H1 (cell line): ENCODE measurements at regions not wholly inside any gene's neighbourhood (a gene's known extent, or its start where the extent isn't known, plus 50 kb on each side); places are given as distances from the start of the nearest gene placed in this dataset.

Experiments used
- CTCF ChIA-PET: fragments of 300-600 bp; sonication (Branson Sonifier 250); formaldehyde crosslinking; loops from one replicate; lab custom pipeline; 2021; ENCODE audit not compliant: partially characterized antibody; lab: Charles Lee
- POLR2A ChIA-PET: fragments of 300-600 bp; sonication (Branson Sonifier 250); formaldehyde crosslinking; loops from one replicate; lab custom pipeline; 2021; ENCODE audit warnings: inconsistent platforms; ENCODE audit not compliant: partially characterized antibody; lab: Charles Lee
- DNase-seq, 2 experiments: peaks; one replicate each; pipeline versions ENCODE4 v3.0.0 to v3.0.0-alpha.2; 2010 to 2022; ENCODE audit warnings: low spot score in 2 of 2, low read depth in 1 of 2, mixed read lengths in 1 of 2
- FAIRE-seq: peaks from 2 replicates; lab custom pipeline; 2011; peaks lifted over from hg19 to GRCh38; lab: Jason Lieb, UNC
- H2AFZ ChIP-seq: 2 replicates; pipeline ENCODE4 v1.8.1; 2012; ENCODE audit warnings: low read length, inconsistent platforms
- H2AK5ac ChIP-seq: 2 replicates; pipeline ENCODE4 v1.6.1; 2013; ENCODE audit warnings: low read depth, low read length
- H2BK120ac ChIP-seq: replicated peaks from 2 replicates; pipeline ENCODE3; 2013; ENCODE audit warnings: low read depth, low read length, inconsistent platforms
- H2BK12ac ChIP-seq: 2 replicates; pipeline ENCODE4 v1.6.1; 2013; ENCODE audit warnings: low read depth, low read length
- H2BK15ac ChIP-seq: 2 replicates; pipeline ENCODE4 v1.6.1; 2013; ENCODE audit warnings: low read length
- H2BK20ac ChIP-seq: 2 replicates; pipeline ENCODE4 v1.6.1; 2013; ENCODE audit warnings: low read length
- H2BK5ac ChIP-seq: 2 replicates; pipeline ENCODE4 v1.6.1; 2013; ENCODE audit warnings: low read depth, low read length
- H3K14ac ChIP-seq: 2 replicates; pipeline ENCODE4 v1.6.1; 2013; ENCODE audit warnings: inconsistent platforms; ENCODE audit not compliant: insufficient read length
- H3K18ac ChIP-seq: 2 replicates; pipeline ENCODE4 v1.6.1; 2013; ENCODE audit warnings: low read length; ENCODE audit errors: extremely low read depth
- H3K23ac ChIP-seq: 2 replicates; pipeline ENCODE4 v1.6.1; 2013; ENCODE audit warnings: inconsistent platforms; ENCODE audit not compliant: insufficient read length
- H3K23me2 ChIP-seq: 2 replicates; pipeline ENCODE4 v1.6.1; 2013; ENCODE audit warnings: low read depth, low read length
- H3K27ac ChIP-seq: 2 replicates; pipeline ENCODE4 v1.6.1; 2011; ENCODE audit warnings: low read depth, low read length, inconsistent platforms
- H3K27me3 ChIP-seq, 4 experiments: replicated peaks in 1 of 4; 1 replicate in 1 of 4; 2 replicates in 3 of 4; pipeline versions ENCODE4 v1.6.1 to v1.8.1; 2011 to 2013; ENCODE audit warnings: low read length in 3 of 4, mild to moderate bottlenecking in 3 of 4, inconsistent platforms in 2 of 4, mixed read lengths in 2 of 4, moderate library complexity in 1 of 4; ENCODE audit not compliant: control insufficient read depth in 3 of 4, insufficient read depth in 3 of 4; ENCODE audit errors: extremely low read depth in 1 of 4
- H3K36me3 ChIP-seq, 4 experiments: 2 replicates each; pipeline versions ENCODE4 v1.6.1 to v1.8.1; 2011 to 2013; ENCODE audit warnings: mild to moderate bottlenecking in 4 of 4, low read length in 3 of 4, moderate library complexity in 2 of 4, control low read depth in 1 of 4, inconsistent platforms in 1 of 4; ENCODE audit not compliant: insufficient read depth in 4 of 4, control insufficient read depth in 2 of 4
- H3K4ac ChIP-seq: replicated peaks from 2 replicates; pipeline ENCODE3; 2013; ENCODE audit warnings: low read length, low read depth, mixed read lengths, inconsistent platforms; ENCODE audit not compliant: insufficient read length
- H3K4me1 ChIP-seq, 4 experiments: replicated peaks in 1 of 4; 1 replicate in 1 of 4; 2 replicates in 3 of 4; pipeline versions ENCODE4 v1.6.1 to v1.8.1; 2011 to 2013; ENCODE audit warnings: low read length in 3 of 4, inconsistent platforms in 2 of 4, mixed read lengths in 1 of 4; ENCODE audit not compliant: insufficient read depth in 4 of 4, control insufficient read depth in 3 of 4
- H3K4me2 ChIP-seq, 2 experiments: 2 replicates each; pipeline versions ENCODE4 v1.6.1 to v1.8.1; 2011 to 2013; ENCODE audit warnings: low read depth in 2 of 2, low read length in 2 of 2, control low read depth in 1 of 2, inconsistent platforms in 1 of 2, mild to moderate bottlenecking in 1 of 2; ENCODE audit not compliant: insufficient read depth in 1 of 2
- H3K4me3 ChIP-seq, 4 experiments: fragments of 200-600, 300-600 bp in 1 of 4; sonication (generic), shearing (Covaris generic), sonication (Bioruptor Twin) in 1 of 4; 2 replicates each; pipeline versions ENCODE4 v1.5.1 to v1.8.1; 2011 to 2016; ENCODE audit warnings: low read length in 4 of 4, low read depth in 3 of 4, control low read depth in 2 of 4, inconsistent platforms in 2 of 4, mild to moderate bottlenecking in 2 of 4, mixed read lengths in 1 of 4, moderate library complexity in 1 of 4; ENCODE audit not compliant: insufficient read depth in 2 of 4; ENCODE audit errors: extremely low read depth in 1 of 4
- H3K56ac ChIP-seq: replicated peaks from 2 replicates; pipeline ENCODE3; 2013; ENCODE audit warnings: low read depth, mild to moderate bottlenecking, mixed read lengths, low read length, inconsistent platforms; ENCODE audit not compliant: insufficient read length
- H3K79me1 ChIP-seq: 2 replicates; pipeline ENCODE4 v1.6.1; 2013; ENCODE audit warnings: low read depth, low read length, control low read depth
- H3K79me2 ChIP-seq, 2 experiments: 2 replicates each; pipeline versions ENCODE4 v1.6.1 to v1.8.1; 2012 to 2013; ENCODE audit warnings: low read length in 2 of 2, mild to moderate bottlenecking in 2 of 2, inconsistent platforms in 1 of 2; ENCODE audit not compliant: insufficient read depth in 2 of 2, control insufficient read depth in 1 of 2
- H3K9ac ChIP-seq, 4 experiments: replicated peaks in 1 of 4; 1 replicate in 1 of 4; 2 replicates in 3 of 4; pipeline versions ENCODE4 v1.6.1 to v1.8.1; 2011 to 2013; ENCODE audit warnings: low read depth in 3 of 4, low read length in 3 of 4, control low read depth in 2 of 4, mild to moderate bottlenecking in 2 of 4, moderate library complexity in 2 of 4, inconsistent platforms in 1 of 4; ENCODE audit errors: extremely low read depth in 1 of 4
- H3K9me3 ChIP-seq, 2 experiments: 2 replicates each; pipeline versions ENCODE4 v1.6.1 to v1.8.1; 2012 to 2013; ENCODE audit warnings: mild to moderate bottlenecking in 2 of 2, moderate library complexity in 2 of 2, control low read depth in 1 of 2, inconsistent platforms in 1 of 2, low read depth in 1 of 2, low read length in 1 of 2, mixed read lengths in 1 of 2; ENCODE audit not compliant: insufficient read depth in 2 of 2
- H4K20me1 ChIP-seq, 2 experiments: replicated peaks in 1 of 2; 2 replicates each; pipeline versions ENCODE3 to v1.8.1; 2011 to 2013; ENCODE audit warnings: inconsistent platforms in 2 of 2, low read length in 2 of 2, mild to moderate bottlenecking in 1 of 2; ENCODE audit not compliant: insufficient read depth in 2 of 2, control insufficient read depth in 1 of 2
- H4K5ac ChIP-seq: 2 replicates; pipeline ENCODE4 v1.6.1; 2013; ENCODE audit warnings: low read length, low read depth, mixed read lengths, inconsistent platforms; ENCODE audit not compliant: insufficient read length
- H4K8ac ChIP-seq: 2 replicates; pipeline ENCODE4 v1.8.0; 2013; ENCODE audit warnings: mild to moderate bottlenecking, moderate library complexity, low read length, inconsistent platforms; ENCODE audit not compliant: insufficient read depth; ENCODE audit errors: extremely low read depth
- H4K91ac ChIP-seq: replicated peaks from 2 replicates; pipeline ENCODE3; 2013; ENCODE audit warnings: low read length, mixed read lengths, inconsistent platforms; ENCODE audit not compliant: insufficient read length
- ASH2L ChIP-seq: fragments of 200-600, 300-600 bp; sonication (generic); IDR thresholded peaks from one replicate; pipeline ENCODE4 v1.7.1; 2017; ENCODE audit warnings: low read length
- CHD2 ChIP-seq: IDR thresholded peaks from 2 replicates; pipeline ENCODE4 v1.6.1; 2012; ENCODE audit warnings: low read length, improper control_type of control experiment
- EP300 ChIP-seq, 2 experiments: IDR thresholded peaks; 1 replicate in 1 of 2; 2 replicates in 1 of 2; pipeline ENCODE4 v1.6.1; 2011 to 2012; ENCODE audit warnings: low read depth in 2 of 2, low read length in 2 of 2, mild to moderate bottlenecking in 2 of 2, borderline replicate concordance in 1 of 2, inconsistent platforms in 1 of 2, moderate library complexity in 1 of 2
- NANOG ChIP-seq: IDR thresholded peaks from 2 replicates; pipeline ENCODE4 v1.6.1; 2011; ENCODE audit warnings: low read length, low read depth, mild to moderate bottlenecking, inconsistent platforms; ENCODE audit not compliant: insufficient read depth, poor library complexity, severe bottlenecking
- POLR2A ChIP-seq, 2 experiments: IDR thresholded peaks; 1 replicate in 1 of 2; 2 replicates in 1 of 2; pipeline ENCODE4 v1.6.1; 2011; ENCODE audit warnings: low read depth in 2 of 2, low read length in 2 of 2, mild to moderate bottlenecking in 2 of 2; ENCODE audit errors: control extremely low read depth in 1 of 2
- POU5F1 ChIP-seq: IDR thresholded peaks from 2 replicates; pipeline ENCODE4 v1.6.1; 2011; ENCODE audit warnings: low read depth, mild to moderate bottlenecking, low read length, moderate library complexity
- SP2 ChIP-seq: IDR thresholded peaks from 2 replicates; pipeline ENCODE4 v1.6.1; 2012; ENCODE audit warnings: mild to moderate bottlenecking, low read length, inconsistent platforms
- TAF1 ChIP-seq: IDR thresholded peaks from 2 replicates; pipeline ENCODE4 v1.6.1; 2011; ENCODE audit warnings: mild to moderate bottlenecking, low read depth, low read length
- WGBS, 2 experiments: shearing (Covaris generic) in 1 of 2; methylation state at CpG; one replicate each; pipeline versions ENCODE4 v1.1.6 to v1.1.7; 2013 to 2015; ENCODE audit warnings: low lambda C conversion rate in 2 of 2, mixed read lengths in 2 of 2, inconsistent platforms in 1 of 2, low coverage in 1 of 2, missing lambda C conversion rate in 1 of 2; ENCODE audit not compliant: insufficient replicate concordance in 2 of 2, insufficient coverage in 1 of 2, insufficient read length in 1 of 2; ENCODE audit errors: extremely low coverage in 1 of 2, missing lambda C conversion rate in 1 of 2; 5-methylcytosine and 5-hydroxymethylcytosine counted together

DNA sequence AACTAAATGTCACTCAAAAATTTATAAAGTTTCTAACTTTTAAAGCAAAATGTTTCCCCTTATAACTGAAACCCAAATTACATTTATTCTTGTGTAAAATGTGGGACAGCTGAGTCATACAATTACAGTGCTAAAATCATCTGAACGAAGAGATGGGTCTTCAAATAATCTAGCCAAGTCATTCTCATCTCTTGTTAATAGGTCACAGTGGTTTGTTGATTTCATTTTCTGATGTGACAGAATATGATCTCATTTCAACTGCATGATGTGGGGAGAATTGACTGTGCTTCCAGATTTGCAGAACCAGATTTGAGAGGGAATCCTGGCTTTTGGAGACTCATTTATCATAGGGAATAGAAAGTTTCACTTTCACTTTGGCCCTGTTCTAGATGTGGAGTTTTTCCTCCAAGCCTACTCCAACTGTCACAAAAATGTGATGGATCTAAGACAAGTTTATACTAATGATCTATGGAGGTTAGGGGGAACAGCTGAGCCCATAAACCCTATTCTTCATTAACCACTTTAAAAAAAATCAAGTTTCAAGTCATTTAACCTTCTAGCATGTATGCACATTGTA is 685.0 kb downstream of the PDCD6IP start:
- H3K36me3 ChIP-seq = no peaks in the 10 kb centered on the region
- no peaks in the 10 kb centered on the region for H3K4me1 ChIP-seq
- H3K9me3 ChIP-seq = no peaks in the 10 kb centered on the region
- no peak for TF ChIP-seq SP2
- TF ChIP-seq NANOG = no peak
- TF ChIP-seq POU5F1 = no peak
- no peak for TF ChIP-seq EP300 (IDR thresholded peaks at IDR 0.05; ENCODE audit: borderline replicate concordance in 1 of 2, low read depth in 2 of 2, low read length in 2 of 2)
- no peak for TF ChIP-seq TAF1
- no peak for TF ChIP-seq ASH2L
- TF ChIP-seq POLR2A (IDR thresholded peaks at IDR 0.05; ENCODE audit: control extremely low read depth in 1 of 2, low read depth in 2 of 2, low read length in 2 of 2) = no peak
- no peak for TF ChIP-seq CHD2
- no peak overlapping the region for H4K5ac ChIP-seq
- H2AK5ac ChIP-seq = no peak overlapping the region
- no peak overlapping the region for H3K18ac ChIP-seq
- DNase-seq (no peak), FAIRE-seq (no peak)
- no peak overlapping the region for H3K4me2 ChIP-seq
- no peak overlapping the region for H2AFZ ChIP-seq
- POLR2A ChIA-PET = no interaction called here
- CTCF ChIA-PET = no interaction called here
- no peak overlapping the region for H2BK120ac ChIP-seq
- no peak overlapping the region for H4K8ac ChIP-seq
- no peak overlapping the region for H3K56ac ChIP-seq
- no peaks in the 10 kb centered on the region for H3K79me1 ChIP-seq
- H3K23ac ChIP-seq = no peak overlapping the region
- H2BK15ac ChIP-seq = no peak overlapping the region
- no peaks in the 10 kb centered on the region for H3K23me2 ChIP-seq
- no peak overlapping the region for H2BK12ac ChIP-seq
- H4K91ac ChIP-seq = no peak overlapping the region
- no peak overlapping the region for H3K9ac ChIP-seq
- no peak overlapping the region for H3K4me3 ChIP-seq
- no peaks in the 10 kb centered on the region for H3K27me3 ChIP-seq
- no peak overlapping the region for H3K4ac ChIP-seq
- H2BK20ac ChIP-seq = no peak overlapping the region
- no peaks in the 10 kb centered on the region for H4K20me1 ChIP-seq
- H3K27ac ChIP-seq = no peak overlapping the region
- H2BK5ac ChIP-seq = no peak overlapping the region
- no peak overlapping the region for H3K14ac ChIP-seq
- H3K79me2 ChIP-seq = no peaks in the 10 kb centered on the region
- WGBS, 2 experiments = 89% methylated on average over 1 of the region's 1 CpG; no CpG with 5 or more reads in 1 of the 2 experiments
